KMS-11 (cell line): ENCODE measurements at regions not wholly inside any gene's neighbourhood (a gene's known extent, or its start where the extent isn't known, plus 50 kb on each side); places are given as distances from the start of the nearest gene placed in this dataset.

Experiments used
- H2AFZ ChIP-seq: fragments of 200-600 bp; sonication (generic); 2 replicates; pipeline ENCODE4 v1.6.1; 2016; ENCODE audit warnings: antibody characterized with exemption, mixed run types, low read depth
- H3K27ac ChIP-seq: fragments of 200-600 bp; sonication (generic); 2 replicates; pipeline ENCODE4 v1.6.1; 2016; ENCODE audit warnings: mild to moderate bottlenecking, mixed run types
- H3K27me3 ChIP-seq: fragments of 200-600 bp; sonication (generic); 2 replicates; pipeline ENCODE4 v1.6.1; 2017; ENCODE audit warnings: mild to moderate bottlenecking, low read depth, mixed run types, moderate library complexity; ENCODE audit not compliant: insufficient read depth
- H3K36me3 ChIP-seq: fragments of 200-600 bp; sonication (generic); 2 replicates; pipeline ENCODE4 v1.6.1; 2017; ENCODE audit warnings: mild to moderate bottlenecking, mixed run types; ENCODE audit not compliant: insufficient read depth
- H3K4me1 ChIP-seq: fragments of 200-600 bp; sonication (generic); 2 replicates; pipeline ENCODE4 v1.6.1; 2016; ENCODE audit warnings: mild to moderate bottlenecking, low read depth, mixed run types; ENCODE audit not compliant: poor library complexity, severe bottlenecking
- H3K4me2 ChIP-seq: fragments of 200-600 bp; sonication (generic); 2 replicates; pipeline ENCODE4 v1.7.0; 2016; ENCODE audit warnings: mild to moderate bottlenecking, mixed run types
- H3K4me3 ChIP-seq: fragments of 200-600 bp; sonication (generic); IDR thresholded peaks from 2 replicates; pipeline ENCODE4 v1.6.1; 2017; ENCODE audit warnings: low read depth, low read length, mixed read lengths; ENCODE audit not compliant: insufficient read depth
- H3K79me2 ChIP-seq: fragments of 200-600 bp; sonication (generic); 2 replicates; pipeline ENCODE4 v1.6.1; 2016; ENCODE audit warnings: low read depth, mixed run types; ENCODE audit not compliant: insufficient read depth
- H3K9ac ChIP-seq: fragments of 200-600 bp; sonication (generic); 2 replicates; pipeline ENCODE4 v1.6.1; 2016; ENCODE audit warnings: mild to moderate bottlenecking, mixed run types
- H4K20me1 ChIP-seq: fragments of 200-600 bp; sonication (generic); 2 replicates; pipeline ENCODE4 v1.6.1; 2016; ENCODE audit warnings: mild to moderate bottlenecking, mixed run types; ENCODE audit not compliant: insufficient read depth
- CTCF ChIP-seq: fragments of 200-600 bp; sonication (generic); conservative IDR thresholded peaks from 2 replicates; pipeline ENCODE4 v1.6.1; 2017; ENCODE audit warnings: low read depth, mild to moderate bottlenecking, antibody characterized with exemption, low read length, moderate library complexity, mixed read lengths

GRCh38 chr16:9197957-9198661, 106.7 kb downstream of the HAPSTR1 start:
- H2AFZ ChIP-seq = no peak overlapping the region
- no peak overlapping the region for H3K27ac ChIP-seq
- H3K79me2 ChIP-seq = no peaks in the 10 kb centered on the region
- no peak overlapping the region for H3K9ac ChIP-seq
- no peak for TF ChIP-seq CTCF
- no peaks in the 10 kb centered on the region for H4K20me1 ChIP-seq
- H3K4me3 ChIP-seq = no peak overlapping the region
- no peaks in the 10 kb centered on the region for H3K4me1 ChIP-seq
- H3K4me2 ChIP-seq = no peak overlapping the region
- no peaks in the 10 kb centered on the region for H3K27me3 ChIP-seq
- no peaks in the 10 kb centered on the region for H3K36me3 ChIP-seq

- H3K27ac ChIP-seq = no peak overlapping the region
- no peak overlapping the region for H3K9ac ChIP-seq
Observed at GRCh38 chr16:9199311-9199710, 107.9 kb downstream of the HAPSTR1 start.

GRCh38 chr16:9199751-9200150, 108.3 kb downstream of the HAPSTR1 start:
- Histone ChIP-seq H2AFZ (no peak overlapping the region), H3K4me2 (no peak overlapping the region), H3K79me2 (no peaks in the 10 kb centered on the region), H3K4me3 (no peak overlapping the region), H3K4me1 (no peaks in the 10 kb centered on the region), H3K9ac (no peak overlapping the region), H3K36me3 (no peaks in the 10 kb centered on the region), H3K27ac (no peak overlapping the region), H4K20me1 (no peaks in the 10 kb centered on the region), H3K27me3 (no peaks in the 10 kb centered on the region)
- TF ChIP-seq CTCF = no peak

More at GRCh38 chr16:9199311-9199710, 107.9 kb downstream of the HAPSTR1 start:
- no peaks in the 10 kb centered on the region for H3K36me3 ChIP-seq
- no peak overlapping the region for H2AFZ ChIP-seq
- H3K27me3 ChIP-seq = no peaks in the 10 kb centered on the region
- no peaks in the 10 kb centered on the region for H3K79me2 ChIP-seq
- H3K4me2 ChIP-seq = no peak overlapping the region
- H3K4me3 ChIP-seq = no peak overlapping the region
- no peak for TF ChIP-seq CTCF
- no peaks in the 10 kb centered on the region for H4K20me1 ChIP-seq
- H3K4me1 ChIP-seq = no peaks in the 10 kb centered on the region

GRCh38 chr16:9203956-9204355, 112.5 kb downstream of the HAPSTR1 start:
- H3K4me3 ChIP-seq = no peak overlapping the region
- H3K4me1 ChIP-seq = no peaks in the 10 kb centered on the region
- no peak overlapping the region for H3K4me2 ChIP-seq
- no peak overlapping the region for H3K9ac ChIP-seq
- H3K79me2 ChIP-seq = no peaks in the 10 kb centered on the region
- no peak for TF ChIP-seq CTCF
- H3K27ac ChIP-seq = no peak overlapping the region
- no peaks in the 10 kb centered on the region for H4K20me1 ChIP-seq
- no peak overlapping the region for H2AFZ ChIP-seq
- H3K27me3 ChIP-seq = no peaks in the 10 kb centered on the region
- H3K36me3 ChIP-seq = no peaks in the 10 kb centered on the region
